ENCODE measurements at regions not wholly inside any gene's neighbourhood (a gene's known extent, or its start where the extent isn't known, plus 50 kb on each side); places are given as distances from the start of the nearest gene placed in this dataset.

DNA sequence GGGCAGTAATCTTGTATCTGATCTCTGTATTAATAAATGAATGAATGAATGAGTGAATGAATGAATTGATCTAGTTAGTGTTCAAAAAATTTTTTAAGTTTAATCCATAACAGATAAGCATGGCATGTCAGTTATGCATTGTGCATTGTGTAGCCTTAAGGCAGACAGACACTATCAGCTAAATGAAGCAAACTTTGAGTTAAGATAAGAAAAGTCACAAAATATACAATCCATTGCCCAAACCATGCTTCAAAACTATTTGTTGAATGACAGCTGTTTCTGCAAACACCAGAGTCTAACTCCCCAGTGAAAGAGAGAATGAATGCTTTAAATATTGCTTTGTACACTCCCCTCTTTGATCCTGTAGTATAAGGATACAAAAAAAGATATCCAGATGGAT, 314.3 kb upstream of the ETAA1 start:
- Mint-ChIP-seq H3K9me3 (peaks cover 29% of the 10 kb centered on the region), H3K4me3 (no peak overlapping the region), H3K4me1 (peaks cover 16% of the 10 kb centered on the region), H3K27ac (no peak overlapping the region), H3K36me3 (ENCODE audit: low read depth) (peaks cover 8% of the 10 kb centered on the region), H3K27me3 (ENCODE audit: low read depth, poor library complexity) (peaks cover 5% of the 10 kb centered on the region)
- TF ChIP-seq, protein P1, sequence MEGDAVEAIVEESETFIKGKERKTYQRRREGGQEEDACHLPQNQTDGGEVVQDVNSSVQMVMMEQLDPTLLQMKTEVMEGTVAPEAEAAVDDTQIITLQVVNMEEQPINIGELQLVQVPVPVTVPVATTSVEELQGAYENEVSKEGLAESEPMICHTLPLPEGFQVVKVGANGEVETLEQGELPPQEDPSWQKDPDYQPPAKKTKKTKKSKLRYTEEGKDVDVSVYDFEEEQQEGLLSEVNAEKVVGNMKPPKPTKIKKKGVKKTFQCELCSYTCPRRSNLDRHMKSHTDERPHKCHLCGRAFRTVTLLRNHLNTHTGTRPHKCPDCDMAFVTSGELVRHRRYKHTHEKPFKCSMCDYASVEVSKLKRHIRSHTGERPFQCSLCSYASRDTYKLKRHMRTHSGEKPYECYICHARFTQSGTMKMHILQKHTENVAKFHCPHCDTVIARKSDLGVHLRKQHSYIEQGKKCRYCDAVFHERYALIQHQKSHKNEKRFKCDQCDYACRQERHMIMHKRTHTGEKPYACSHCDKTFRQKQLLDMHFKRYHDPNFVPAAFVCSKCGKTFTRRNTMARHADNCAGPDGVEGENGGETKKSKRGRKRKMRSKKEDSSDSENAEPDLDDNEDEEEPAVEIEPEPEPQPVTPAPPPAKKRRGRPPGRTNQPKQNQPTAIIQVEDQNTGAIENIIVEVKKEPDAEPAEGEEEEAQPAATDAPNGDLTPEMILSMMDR (IDR thresholded peaks at IDR 0.05): no peak
- DNase-seq: no peak

DNA sequence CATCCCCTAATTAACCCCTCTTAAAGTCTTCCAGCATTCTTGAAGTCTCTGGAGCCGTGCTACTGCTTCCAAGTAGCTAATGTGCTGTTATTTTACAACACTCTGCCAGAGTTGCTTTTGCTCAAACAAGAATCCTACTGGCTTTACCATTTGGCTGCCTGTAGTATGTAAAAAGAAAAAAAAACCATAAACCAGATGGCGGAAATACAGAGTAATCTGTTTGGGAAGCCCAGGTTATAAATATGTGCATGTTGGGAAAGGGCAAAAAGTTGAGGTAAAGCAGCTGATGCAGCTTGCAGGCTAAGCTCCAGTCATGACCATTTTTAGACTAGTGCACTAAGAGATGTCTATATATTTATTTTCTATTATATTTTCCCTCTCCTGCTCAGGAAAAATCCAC, 313.2 kb upstream of the ETAA1 start:
- H3K9me3 Mint-ChIP-seq: peaks cover 29% of the 10 kb centered on the region
- peaks cover 16% of the 10 kb centered on the region for H3K4me1 Mint-ChIP-seq
- H3K36me3 Mint-ChIP-seq (ENCODE audit: low read depth): peaks cover 8% of the 10 kb centered on the region
- H3K4me3 Mint-ChIP-seq: no peak overlapping the region
- no peak overlapping the region for H3K27ac Mint-ChIP-seq
- peaks cover 5% of the 10 kb centered on the region for H3K27me3 Mint-ChIP-seq (ENCODE audit: low read depth, poor library complexity)
- DNase-seq: no peak
- TF ChIP-seq, protein P1 (IDR thresholded peaks at IDR 0.05): no peak

DNA sequence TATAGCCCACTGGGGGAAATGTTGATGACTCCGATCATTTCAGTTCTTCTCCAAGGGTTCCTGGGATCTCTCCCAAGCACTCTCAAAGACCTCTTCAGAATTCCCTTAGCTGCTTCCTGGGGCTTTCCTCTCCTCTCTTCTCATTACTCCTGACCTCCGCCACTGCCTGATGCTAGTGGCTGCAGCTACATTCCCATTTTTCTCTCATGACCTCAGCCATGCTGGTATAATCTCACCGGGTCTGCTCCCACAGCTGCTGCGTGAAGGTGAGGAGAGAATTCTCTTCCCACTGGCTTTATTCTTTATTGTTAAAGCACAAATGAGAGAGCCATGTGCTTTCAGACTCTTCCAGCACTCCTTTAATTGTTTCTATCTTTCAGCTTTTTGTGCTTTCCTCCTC, 312.0 kb upstream of the ETAA1 start:
- TF ChIP-seq, protein P1 (IDR thresholded peaks at IDR 0.05): no peak
- DNase-seq: no peak
- Mint-ChIP-seq H3K4me3 (no peak overlapping the region), H3K27ac (no peak overlapping the region), H3K27me3 (ENCODE audit: low read depth, poor library complexity) (peaks cover 5% of the 10 kb centered on the region), H3K4me1 (peaks cover 11% of the 10 kb centered on the region), H3K36me3 (ENCODE audit: low read depth) (peaks cover 8% of the 10 kb centered on the region), H3K9me3 (peaks cover 18% of the 10 kb centered on the region)

DNA sequence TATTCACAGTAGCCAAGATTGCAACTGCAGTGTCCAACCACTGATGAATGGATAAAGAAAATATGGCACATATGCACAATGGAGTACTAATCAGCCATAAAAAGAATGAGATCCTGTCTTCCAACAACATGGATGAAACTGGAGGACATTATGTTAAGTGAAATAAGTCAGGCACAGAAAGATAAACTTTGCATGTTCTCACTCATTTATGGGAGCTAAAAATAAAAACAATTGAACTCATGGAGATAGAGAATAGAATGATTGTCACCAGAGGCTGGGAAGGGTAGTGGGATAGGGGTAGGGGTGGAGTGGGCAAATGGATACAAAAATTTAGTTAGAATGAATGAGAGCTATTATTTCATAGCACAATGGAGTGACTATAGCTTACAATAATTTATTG, 305.5 kb upstream of the ETAA1 start:
- Mint-ChIP-seq H3K27ac (no peak overlapping the region), H3K36me3 (ENCODE audit: low read depth) (no peaks in the 10 kb centered on the region), H3K4me3 (no peak overlapping the region), H3K9me3 (no peaks in the 10 kb centered on the region), H3K4me1 (peaks cover 9% of the 10 kb centered on the region), H3K27me3 (ENCODE audit: low read depth, poor library complexity) (peaks cover 4% of the 10 kb centered on the region)
- DNase-seq: no peak
- TF ChIP-seq, protein P1 (IDR thresholded peaks at IDR 0.05): no peak

DNA sequence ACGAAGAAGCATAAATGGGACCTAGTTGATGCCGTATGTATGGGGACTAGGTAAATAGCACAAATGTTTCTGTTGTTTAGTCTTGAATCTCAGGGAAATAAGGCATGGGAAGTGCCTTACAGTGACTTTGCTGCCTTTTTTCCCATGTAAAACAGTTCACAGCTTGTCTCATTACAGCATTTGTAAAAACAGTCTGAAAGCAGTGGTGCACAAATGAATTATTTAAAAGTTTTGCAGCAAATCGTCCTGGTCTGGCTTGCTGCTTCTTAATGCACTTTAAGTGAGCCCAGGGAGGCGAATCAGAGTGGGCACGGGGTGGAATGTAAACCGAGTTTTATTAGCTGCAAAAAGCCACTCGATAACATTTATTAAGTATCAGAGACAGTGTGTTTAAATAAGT, 302.0 kb upstream of the ETAA1 start:
- Mint-ChIP-seq H3K27me3 (ENCODE audit: low read depth, poor library complexity) (peaks cover 5% of the 10 kb centered on the region), H3K9me3 (no peaks in the 10 kb centered on the region), H3K27ac (no peak overlapping the region), H3K4me3 (no peak overlapping the region), H3K36me3 (ENCODE audit: low read depth) (no peaks in the 10 kb centered on the region), H3K4me1 (peaks cover 9% of the 10 kb centered on the region)
- TF ChIP-seq, protein P1 (IDR thresholded peaks at IDR 0.05): no peak
- DNase-seq: no peak

DNA sequence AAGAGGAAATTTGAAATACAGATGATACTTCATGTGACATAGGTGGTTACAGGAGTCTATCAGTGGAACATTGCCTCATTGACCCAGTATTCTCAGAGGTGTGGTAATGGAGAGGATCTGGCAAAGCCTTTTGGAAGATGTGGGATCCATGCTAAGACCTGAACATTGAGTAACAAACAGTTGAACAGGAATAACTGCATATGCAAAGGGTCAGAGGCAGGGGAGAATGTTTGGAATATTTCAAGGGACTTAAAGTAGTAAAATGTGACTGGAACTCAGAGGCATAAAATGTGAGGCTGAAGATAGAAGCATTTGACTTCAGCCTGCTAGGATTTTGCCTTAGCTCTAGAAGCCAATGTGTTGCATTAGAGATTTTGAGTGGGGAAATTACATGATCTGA, 300.2 kb upstream of the ETAA1 start:
- Mint-ChIP-seq H3K27ac (no peak overlapping the region), H3K4me1 (peaks cover 9% of the 10 kb centered on the region), H3K36me3 (ENCODE audit: low read depth) (no peaks in the 10 kb centered on the region), H3K27me3 (ENCODE audit: low read depth, poor library complexity) (peaks cover 5% of the 10 kb centered on the region), H3K4me3 (no peak overlapping the region), H3K9me3 (peaks cover 5% of the 10 kb centered on the region)
- DNase-seq: no peak
- TF ChIP-seq, protein P1 (IDR thresholded peaks at IDR 0.05): no peak

Data from nephron progenitor cell (in vitro differentiated cells).